ENCODE measurements at regions not wholly inside any gene's neighbourhood (a gene's known extent, or its start where the extent isn't known, plus 50 kb on each side); places are given as distances from the start of the nearest gene placed in this dataset.

DNA sequence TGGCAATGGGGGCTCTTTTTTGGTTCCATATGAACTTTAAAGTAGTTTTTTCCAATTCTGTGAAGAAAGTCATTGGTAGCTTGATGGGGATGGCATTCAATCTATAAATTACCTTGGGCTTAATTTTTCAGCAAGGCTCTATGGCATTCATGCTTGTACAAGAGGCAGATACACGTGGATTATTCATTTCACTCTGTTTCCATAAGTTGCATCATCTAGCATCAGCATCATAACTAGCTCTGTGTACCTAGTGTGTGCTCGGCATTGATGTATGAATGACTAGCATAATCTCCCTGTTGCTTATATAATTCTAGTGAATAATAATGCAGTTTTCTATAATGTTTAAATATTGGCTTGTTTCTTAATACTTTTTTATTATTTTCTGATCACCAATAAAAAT is 335.2 kb upstream of the CNTNAP2 start (continued):
- TF ChIP-seq MGA (IDR thresholded peaks at IDR 0.05) = peak; percentile 44; the same call in 1 of the 2 replicates
- TF ChIP-seq ATF4 (CRISPR knock-in tag; IDR thresholded peaks at IDR 0.05) = 0 out of 2 replicates have a peak, but pooled peaks have one; percentile 65
- TF ChIP-seq, protein P1, sequence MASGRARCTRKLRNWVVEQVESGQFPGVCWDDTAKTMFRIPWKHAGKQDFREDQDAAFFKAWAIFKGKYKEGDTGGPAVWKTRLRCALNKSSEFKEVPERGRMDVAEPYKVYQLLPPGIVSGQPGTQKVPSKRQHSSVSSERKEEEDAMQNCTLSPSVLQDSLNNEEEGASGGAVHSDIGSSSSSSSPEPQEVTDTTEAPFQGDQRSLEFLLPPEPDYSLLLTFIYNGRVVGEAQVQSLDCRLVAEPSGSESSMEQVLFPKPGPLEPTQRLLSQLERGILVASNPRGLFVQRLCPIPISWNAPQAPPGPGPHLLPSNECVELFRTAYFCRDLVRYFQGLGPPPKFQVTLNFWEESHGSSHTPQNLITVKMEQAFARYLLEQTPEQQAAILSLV (tag; IDR thresholded peaks at IDR 0.05) = 0 out of 2 replicates have a peak, but pooled peaks have one; percentile 8
- peak; percentile 38 for TF ChIP-seq ATF7 (IDR thresholded peaks at IDR 0.05)
- TF ChIP-seq EP300 (IDR thresholded peaks at IDR 0.05; ENCODE audit: low read length) = peak; percentile 26; the same call in 1 of the 2 replicates

All from K562 (cell line).